SK-N-DZ (cell line): ENCODE measurements at regions not wholly inside any gene's neighbourhood (a gene's known extent, or its start where the extent isn't known, plus 50 kb on each side); places are given as distances from the start of the nearest gene placed in this dataset.
"Not testable (repeated sequence)": the region's sequence is repeated elsewhere in the genome, so short reads cannot be mapped to it uniquely, and the experiment has no call there.

Experiments
- DNase-seq: peaks from one replicate; pipeline ENCODE4 v3.0.0-alpha.2; 2015; ENCODE audit warnings: low spot score

DNA sequence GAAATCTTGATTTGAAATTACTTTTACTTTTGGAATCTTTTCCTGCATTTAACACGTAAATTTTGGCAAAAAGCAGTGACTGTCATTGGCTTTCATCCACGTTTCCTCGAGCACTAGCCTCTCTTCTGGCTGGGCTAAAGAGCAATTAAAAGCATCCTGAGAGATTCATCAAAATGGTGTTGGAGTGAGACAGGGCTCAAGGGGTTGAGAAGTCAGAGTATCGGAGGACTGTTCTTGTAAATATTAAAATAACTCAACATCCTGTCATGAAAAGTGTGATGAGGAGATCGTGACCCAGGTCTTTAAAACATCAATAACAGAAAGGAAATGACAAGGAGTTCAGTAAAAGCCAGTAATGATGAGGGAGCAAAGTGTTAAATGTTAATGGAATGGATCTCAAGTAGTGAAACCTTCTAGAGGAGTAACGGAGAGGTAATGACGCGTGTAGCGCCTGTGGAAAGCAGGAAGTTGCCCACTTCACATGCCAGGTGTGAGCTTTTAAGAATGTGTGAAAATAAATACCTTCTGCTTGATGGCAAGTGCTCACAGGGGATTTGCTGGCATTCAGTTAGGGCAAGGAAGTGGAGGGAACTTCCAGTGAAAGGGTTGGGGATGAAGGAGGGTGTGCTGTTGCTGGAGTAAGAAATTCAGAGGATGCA is 754.4 kb downstream of the ADCYAP1 start:
- no peak for DNase-seq

DNA sequence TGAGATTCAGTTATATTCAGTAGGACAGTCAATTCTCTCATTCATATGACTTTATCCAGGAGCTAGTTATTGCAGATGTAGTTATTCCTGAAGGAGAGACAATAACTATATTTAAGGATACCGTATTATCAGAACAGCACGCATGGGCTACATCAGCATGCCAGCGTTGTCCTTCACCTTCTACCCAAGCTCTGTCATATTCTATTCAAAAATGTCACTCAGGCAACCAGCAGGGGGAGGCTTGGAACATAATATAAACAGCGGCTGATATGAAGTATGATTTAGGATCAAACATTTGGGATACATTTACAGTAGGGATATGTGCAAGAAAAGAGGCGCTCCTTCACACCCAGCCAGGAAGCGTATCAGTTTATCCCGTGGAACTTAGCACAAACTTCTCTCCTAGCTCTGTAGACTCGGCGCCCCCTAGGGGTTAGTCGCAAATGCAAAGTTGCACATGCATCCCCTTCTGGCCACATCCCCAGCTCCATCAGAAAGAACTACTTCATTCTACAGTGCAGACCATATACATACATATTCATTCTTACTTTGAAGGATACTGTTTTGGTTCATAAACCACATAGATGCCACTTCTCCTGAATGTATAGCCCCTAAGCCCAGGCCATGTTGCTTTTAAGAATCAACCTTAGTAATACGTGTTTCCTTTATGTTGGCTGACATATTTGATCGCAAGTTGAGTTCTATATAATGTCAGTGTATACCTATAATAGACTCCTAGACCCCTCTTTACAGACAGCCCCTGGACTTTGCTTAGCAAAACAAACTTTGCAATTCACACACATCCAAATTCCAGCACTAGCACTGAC is 759.4 kb downstream of the ADCYAP1 start:
- DNase-seq: peak; percentile 48

DNA sequence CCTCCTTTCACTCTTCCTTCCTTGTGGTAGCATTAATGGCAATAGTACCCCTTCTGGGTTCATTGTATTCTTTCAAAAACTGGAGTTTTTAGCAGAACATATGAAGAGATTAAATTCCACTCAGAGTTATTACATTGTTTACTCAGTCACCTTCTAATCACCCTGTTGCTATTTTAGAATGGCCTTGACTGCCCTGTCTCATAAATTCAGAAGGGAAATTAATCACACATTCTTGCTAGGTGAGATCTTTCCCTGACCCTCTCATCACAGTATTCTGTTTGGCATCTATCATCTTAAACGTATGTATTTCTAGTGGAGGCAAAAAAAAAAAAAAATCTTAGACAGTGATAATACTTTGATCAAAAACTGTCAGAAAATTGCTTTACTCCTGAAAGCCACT is 760.4 kb downstream of the ADCYAP1 start:
- DNase-seq: no peak

DNA sequence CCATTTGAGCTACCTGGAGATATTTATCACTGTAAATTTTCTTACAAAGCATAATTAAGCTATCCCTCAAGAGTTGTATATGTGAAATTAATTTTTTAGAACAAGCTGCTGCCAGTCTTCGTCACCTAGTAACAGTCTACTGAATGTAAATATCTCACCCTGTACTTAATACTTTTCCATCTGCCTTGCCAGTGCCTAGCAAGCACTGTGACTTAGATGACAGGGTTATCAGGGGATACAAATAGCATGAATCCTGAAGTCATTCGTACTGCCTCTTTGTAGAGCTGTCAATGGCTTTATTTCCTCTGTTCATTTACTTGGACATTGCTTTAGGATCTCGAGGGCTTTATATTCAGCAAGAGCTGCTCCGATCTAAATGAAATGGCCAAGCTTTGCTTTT is 763.6 kb downstream of the ADCYAP1 start:
- DNase-seq: no peak

DNA sequence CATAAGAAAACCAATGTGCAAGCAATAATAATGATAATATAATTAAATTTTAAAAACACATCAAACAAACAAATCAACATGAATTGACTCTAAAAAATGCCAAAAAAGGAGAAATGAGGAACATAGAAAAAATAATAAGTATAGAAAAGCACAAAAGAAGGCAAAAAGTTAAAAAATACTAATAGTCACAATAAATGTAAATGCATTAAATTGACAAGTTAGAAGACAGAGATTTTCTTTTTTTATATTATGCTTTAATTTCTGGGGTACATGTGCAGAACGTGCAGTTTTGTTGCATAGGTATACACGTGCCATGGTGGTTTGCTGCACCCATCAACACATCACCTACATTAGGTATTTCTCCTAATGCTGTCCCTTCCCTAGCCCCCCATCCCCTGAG is 767.0 kb downstream of the ADCYAP1 start:
- not testable (repeated sequence) for DNase-seq

DNA sequence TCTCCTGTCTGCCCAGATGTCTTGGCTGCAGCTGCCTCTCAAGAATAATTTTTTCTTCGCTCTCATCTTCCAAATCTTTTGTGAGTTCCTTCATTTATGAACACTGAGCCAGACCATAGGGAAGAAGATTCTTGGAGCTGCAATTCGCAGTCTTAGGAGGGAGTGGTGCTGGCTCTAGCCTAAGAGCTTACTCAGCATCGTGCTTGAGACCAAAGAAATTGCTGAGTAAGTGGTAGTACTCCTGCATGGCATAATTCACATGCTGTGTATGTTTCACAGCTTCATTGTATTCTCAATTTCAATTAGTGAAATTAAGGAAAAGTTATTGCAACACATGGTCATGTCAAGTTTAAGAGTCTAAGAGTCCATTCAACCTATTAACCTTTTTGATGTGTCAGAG is 771.7 kb downstream of the ADCYAP1 start:
- no peak for DNase-seq

DNA sequence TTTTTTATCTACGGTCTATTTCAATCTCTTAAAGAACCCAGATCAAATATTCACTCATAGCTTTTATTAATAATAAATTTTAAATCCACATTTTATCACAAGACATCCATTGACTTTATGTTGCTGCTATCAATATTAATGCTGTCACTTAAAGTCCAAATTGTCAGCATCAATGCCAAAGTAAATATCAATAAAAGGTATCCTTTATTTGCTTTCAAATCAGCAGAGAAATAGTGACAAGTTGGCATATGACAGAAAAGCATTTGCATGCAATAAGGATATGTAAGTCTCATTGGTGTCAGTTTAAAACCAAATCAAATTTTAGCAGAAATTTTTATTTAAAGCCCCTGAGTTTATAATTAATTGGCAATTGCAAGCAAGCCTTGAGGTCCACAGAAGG is 775.4 kb downstream of the ADCYAP1 start:
- no peak for DNase-seq

DNA sequence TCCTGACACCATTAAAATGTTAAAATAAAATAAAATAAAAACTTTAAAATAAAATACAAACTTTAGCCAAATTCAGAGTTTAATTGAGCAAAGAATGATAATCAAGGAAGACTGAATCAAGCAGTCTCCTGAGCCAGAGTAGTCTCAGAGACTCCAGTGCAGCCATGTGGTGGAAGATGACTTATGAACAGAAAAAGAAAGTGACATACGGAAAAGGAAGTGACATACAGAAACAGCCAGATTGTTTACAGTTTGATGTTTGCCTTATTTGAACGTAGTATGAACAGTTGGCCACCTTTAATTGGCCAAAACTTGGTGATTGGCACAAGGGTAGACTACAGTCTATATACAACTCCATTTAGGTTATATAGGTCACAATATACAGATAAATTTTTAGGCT is 787.2 kb downstream of the ADCYAP1 start:
- no peak for DNase-seq

DNA sequence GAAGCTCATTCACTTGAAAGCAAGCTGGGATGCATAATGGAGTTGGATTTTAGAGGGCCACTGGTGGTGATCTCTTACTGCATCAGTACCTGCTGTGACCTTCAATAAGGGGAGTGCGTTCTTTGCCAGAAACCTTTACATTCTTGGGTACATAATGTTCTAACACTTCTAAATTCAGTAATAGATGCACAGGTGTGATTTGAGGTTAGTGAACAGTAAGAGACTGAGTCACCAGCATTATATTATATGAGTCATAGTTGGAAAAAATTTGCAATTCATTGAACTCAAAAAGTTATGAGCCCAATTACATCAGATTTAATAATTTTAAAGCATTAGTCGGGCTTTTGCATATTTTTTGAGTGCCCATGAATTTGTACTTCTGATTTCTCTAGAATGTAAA is 803.3 kb downstream of the ADCYAP1 start:
- no peak for DNase-seq

DNA sequence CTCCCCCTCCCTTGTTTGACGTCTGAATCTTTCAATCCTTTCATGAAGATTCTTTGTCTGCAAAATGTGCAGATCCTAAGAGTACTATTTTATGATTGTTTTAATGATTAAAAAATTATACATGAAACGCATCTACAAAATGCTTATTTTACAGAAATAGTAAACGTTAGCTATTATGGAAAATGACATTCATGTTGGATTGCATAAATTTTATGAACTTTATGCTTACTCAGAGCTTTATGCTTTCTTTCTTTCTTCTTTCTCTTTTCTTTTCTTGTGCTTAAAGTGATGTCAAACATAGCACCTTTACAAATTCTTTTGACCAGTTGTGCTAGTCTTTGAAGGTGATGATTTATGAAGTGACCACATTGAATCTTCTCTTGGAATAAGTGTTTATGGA is 805.4 kb downstream of the ADCYAP1 start:
- no peak for DNase-seq

DNA sequence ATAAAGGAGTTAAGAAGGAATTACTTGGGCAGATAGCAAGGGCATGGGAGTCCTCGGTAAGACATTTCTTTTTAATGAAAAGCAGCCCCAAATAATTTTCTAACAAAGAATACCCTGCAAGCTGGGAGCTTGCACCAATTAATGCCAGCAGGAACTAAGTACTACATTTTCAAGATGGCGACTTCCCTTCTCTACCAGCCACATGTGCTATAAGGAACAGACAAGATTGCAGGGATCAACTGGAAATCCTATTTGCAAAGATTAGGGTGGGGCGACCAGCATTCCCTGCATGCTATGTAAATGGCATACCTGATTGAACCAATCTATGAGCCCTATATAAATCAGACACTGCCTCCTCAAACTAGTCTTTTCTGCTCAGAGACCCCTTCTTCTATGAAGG is 827.5 kb downstream of the ADCYAP1 start:
- DNase-seq: no peak

DNA sequence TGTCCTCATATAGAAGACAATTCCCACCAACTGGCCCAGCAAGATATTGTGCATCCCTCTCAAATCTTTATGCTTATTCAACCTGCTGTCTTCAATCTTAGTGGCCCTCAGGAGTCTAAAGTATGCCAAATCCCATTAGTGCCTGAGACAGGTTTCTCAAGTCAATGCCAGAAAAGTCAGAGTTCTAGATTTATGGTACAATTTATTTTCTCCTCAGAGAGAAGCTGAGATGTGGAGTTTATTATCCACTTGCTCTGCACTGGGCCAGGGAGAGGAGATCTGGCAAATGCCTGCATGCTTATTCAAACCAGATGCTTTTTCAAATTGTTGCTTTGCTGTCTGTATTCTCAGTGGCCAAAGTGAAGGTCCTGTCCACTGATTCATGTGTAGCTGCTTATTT is 825.2 kb downstream of the METTL4 start:
- DNase-seq: no peak

DNA sequence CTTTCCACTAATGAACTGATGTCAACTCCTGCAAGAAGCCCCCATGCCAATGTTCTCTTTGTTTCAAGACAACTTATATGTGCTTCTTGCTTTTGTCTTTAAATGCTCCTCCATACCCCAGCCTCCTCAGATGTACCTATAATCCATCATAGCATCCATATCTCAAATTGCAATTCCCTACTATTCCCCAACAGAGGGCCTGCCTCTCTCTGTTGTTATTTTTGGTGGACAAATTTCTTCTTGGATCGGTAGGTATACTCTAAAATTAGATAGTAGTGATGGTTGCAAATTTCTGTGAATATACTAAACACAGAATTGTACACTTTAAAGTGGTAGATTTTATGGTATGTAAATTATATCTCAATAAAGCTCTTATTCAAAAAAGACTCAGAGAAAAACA is 820.1 kb downstream of the METTL4 start:
- DNase-seq: no peak

DNA sequence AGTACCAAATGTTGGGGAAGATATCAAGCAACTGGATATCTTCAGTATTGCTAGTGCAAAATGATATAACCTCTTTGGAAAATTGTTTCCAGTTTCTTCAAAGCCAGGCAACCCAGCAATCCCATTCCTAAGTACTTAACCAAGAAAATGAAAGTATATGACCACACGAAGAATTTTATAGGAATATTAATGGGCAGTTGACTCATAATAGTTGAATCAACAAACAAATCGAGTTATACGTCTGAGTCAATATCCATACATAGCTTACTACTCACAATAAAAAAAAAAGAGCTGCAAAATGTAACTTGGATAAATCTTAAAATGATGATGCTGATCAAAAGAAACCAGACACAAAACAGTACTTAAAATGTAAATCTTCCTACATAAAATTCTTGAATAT is 810.4 kb downstream of the METTL4 start:
- no peak for DNase-seq

DNA sequence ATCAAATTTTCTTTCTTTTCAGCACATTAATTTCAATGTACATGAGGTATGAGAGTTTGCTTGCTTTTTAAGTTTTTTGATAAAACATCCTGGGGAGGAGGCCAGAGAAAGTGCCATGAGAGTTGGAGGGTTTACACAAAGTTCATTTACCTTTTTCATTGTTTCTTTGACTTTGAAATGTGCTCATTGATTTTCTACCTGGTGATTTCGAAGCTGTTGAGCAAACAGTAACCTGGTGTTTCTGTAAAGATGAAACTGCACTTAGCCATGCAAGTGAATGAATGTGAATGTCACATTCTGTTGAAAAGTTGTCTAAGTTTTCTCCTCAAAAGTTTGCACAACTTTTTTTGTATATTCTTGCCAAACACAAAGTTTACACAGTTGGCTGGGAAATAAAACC is 797.0 kb downstream of the METTL4 start:
- DNase-seq: no peak

DNA sequence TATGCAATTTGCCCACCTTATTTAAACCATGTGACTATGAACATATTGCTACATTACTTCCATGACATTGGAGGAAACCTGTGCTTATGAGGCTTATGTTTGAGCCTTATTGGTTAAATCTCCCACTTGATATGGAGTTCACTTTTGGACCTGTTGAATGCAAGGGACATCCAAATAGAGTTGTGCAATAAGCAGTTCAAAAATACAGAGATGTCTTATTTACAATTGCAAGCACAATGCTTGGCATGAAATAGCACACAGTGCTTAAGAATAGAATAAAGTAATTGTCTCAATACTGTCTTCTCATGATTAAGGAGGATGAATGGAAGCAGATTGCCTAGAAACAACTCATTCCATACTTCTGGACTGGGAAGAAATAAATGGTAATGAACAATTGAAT is 793.5 kb downstream of the METTL4 start:
- DNase-seq: no peak

DNA sequence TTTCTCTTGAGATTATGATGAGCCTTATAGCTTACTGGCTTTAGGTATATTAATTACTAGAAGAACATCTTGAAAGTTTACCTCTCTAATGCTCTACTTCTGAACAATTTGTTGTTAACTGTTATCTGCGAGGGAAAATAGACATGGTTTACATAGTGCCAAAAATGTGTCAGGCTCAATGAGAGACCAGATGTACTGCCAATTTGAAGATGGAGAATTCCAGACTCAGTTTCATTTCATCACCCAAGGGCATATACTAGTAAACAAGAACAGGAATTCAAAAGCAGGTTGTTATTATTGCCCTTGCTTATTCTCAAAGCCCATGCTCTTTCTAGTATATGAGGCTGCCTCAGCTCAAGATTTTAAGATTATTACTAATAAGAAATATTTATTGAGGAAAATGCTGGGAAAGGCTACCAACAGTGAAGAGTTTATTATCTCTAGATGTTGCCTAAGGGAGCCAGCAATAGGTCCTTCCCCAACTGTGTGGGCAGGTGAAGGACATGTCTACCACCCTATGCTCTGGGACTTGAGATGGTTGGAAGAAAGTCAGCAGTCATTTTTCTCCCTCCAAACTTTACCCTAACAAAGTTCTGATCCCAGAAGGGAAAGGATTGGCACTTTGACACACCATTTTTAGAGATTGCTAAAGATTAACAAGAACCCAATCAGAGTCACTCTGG is 792.7 kb downstream of the METTL4 start:
- no peak for DNase-seq

DNA sequence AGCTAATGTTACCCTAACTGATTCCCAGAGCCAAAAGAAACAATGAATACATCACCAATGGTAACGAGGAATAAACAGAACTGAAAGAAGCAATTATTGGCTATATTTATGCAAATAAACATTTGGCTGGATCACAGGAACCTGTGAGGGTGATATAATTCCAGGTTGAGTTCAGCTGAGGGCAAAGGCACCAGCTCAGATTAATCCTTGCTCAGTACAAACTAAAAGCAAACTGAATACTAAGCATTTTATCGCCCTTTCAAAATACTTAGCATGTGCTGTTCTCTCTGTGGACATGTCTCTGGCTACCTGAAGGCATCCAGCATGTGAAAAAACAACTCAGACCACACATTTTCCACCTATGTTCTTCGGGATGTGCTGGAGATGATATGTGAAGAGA is 791.7 kb downstream of the METTL4 start:
- DNase-seq: no peak

DNA sequence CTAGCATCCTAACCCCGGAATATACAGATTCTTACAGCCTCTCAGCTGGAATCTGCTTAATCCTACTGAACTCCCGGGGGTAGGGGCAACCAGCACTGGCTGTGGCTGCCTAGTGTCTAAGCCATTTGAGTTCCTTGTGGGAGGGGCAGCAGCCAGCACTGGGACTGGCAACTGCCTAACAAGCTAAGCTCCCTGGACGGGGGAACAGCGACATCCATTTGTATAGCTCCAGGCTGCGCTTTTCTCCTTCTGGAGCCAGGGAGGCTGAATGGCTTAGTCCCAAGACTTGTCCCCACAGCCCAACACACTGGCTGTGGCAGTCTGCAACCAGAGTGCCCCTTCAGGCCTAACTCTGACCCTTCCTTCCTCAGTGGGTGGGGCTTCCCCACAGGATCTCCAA is 787.2 kb downstream of the METTL4 start:
- DNase-seq: no peak

DNA sequence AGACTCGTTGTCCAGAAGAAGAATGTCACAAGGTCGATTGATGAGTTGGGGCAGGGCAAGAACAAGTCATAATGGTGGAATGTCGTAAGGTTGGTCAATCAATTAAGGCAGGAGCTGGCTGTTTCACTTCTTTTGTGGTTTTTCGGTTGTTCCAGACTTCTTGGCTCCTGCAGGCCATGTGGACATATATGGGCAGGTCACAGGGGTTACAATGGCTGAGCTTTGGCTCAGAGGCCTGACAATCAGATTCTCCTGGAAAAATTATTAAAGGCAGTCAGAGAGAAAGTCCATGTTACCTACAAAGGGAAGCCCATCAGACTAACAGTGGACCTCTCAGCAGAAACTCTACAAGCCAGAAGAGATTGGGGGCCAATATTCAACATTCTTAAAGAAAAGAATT is 785.3 kb downstream of the METTL4 start:
- DNase-seq: not testable (repeated sequence)

DNA sequence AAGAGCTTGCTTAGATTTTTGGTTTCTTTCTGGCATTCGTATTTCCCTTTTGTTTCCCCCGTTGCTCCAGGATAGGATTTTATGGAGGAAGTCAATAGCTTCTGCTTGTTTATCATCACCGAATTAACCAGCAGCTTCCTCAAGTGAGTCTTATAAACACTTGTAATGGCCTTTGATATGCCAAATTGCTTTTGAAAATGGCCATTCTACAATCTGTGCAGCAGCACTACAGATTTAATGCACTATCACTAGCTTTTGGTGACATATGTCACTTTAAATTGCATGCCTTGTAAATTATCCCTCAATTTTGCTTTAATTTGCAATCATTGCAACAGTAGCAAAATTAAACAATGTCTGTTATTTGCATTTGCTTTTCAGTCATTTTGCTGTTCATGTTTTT is 774.7 kb downstream of the METTL4 start:
- DNase-seq: no peak

DNA sequence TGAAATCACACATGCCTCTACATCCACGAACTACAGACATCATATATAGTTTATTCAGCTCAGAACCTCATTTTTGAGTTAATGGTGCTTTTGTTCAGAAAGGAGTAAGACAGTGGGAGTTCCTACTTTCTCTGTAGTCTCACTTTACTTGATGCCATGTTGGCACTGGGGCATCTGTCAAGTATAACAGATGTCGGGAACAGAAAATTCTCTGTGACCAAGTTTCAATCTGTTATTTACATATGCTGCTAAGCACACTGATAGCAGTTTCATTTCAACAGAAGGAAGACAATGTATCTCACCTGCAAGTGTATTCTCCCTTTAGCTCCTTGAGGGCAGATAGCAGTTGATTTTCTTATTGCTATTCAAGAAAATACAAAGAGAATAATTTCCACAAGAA is 774.1 kb downstream of the METTL4 start:
- no peak for DNase-seq

DNA sequence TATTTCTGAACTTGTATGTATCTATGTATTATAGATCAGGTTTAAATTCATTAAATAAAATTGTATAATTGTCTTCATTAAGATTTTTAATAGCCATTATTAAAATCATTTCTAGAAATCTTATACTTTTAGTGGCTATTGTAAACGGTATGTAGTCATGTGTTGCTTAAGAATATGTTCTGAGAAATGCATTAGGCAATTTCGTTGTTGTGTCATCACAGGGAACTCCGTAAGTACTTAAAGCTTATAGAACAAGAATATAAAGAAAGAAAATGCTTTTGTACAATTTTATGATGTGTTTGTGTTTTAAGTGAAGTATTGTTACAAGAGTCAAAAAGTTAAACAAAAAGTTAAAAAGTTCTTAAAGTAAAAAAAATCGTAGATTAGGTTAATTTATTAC is 765.8 kb downstream of the METTL4 start:
- DNase-seq: no peak
